Osteocyte (in vitro differentiated cells): ENCODE measurements at regions not wholly inside any gene's neighbourhood (a gene's known extent, or its start where the extent isn't known, plus 50 kb on each side); places are given as distances from the start of the nearest gene placed in this dataset.
"Not testable (repeated sequence)": the region's sequence is repeated elsewhere in the genome, so short reads cannot be mapped to it uniquely, and the experiment has no call there.

Experiments
- DNase-seq: peaks from one replicate; pipeline ENCODE4 v3.0.0; 2021; ENCODE audit warnings: mixed read lengths; ENCODE audit not compliant: unreplicated experiment; ENCODE audit errors: extremely low spot score
- H3K27ac Mint-ChIP-seq: one replicate; pipeline ENCODE4 v1.8.0; 2021; ENCODE audit warnings: mild to moderate bottlenecking, mixed read lengths; ENCODE audit not compliant: unreplicated experiment
- H3K27me3 Mint-ChIP-seq: one replicate; pipeline ENCODE4 v1.8.0; 2021; ENCODE audit warnings: mixed read lengths; ENCODE audit not compliant: unreplicated experiment
- H3K36me3 Mint-ChIP-seq: one replicate; pipeline ENCODE4 v1.8.0; 2021; ENCODE audit warnings: mixed read lengths; ENCODE audit not compliant: unreplicated experiment
- H3K4me1 Mint-ChIP-seq: one replicate; pipeline ENCODE4 v1.8.0; 2021; ENCODE audit warnings: mixed read lengths; ENCODE audit not compliant: unreplicated experiment
- H3K4me3 Mint-ChIP-seq: one replicate; pipeline ENCODE4 v1.8.0; 2021; ENCODE audit warnings: mild to moderate bottlenecking, moderate library complexity, mixed read lengths; ENCODE audit not compliant: unreplicated experiment
- H3K9me3 Mint-ChIP-seq: one replicate; pipeline ENCODE4 v1.8.0; 2021; ENCODE audit warnings: mixed read lengths; ENCODE audit not compliant: unreplicated experiment
- CTCF ChIP-seq: fragments of 200-600 bp; sonication (generic); IDR thresholded peaks from 2 replicates; pipeline ENCODE4 v1.5.0; 2021; ENCODE audit warnings: antibody characterized with exemption, mild to moderate bottlenecking, moderate library complexity

GRCh38 chr6:105867277-105867676 lies 218.9 kb upstream of the PRDM1 start:
- no peak for TF ChIP-seq CTCF
- Mint-ChIP-seq H3K27me3 (peaks cover 67% of the 10 kb centered on the region), H3K36me3 (no peaks in the 10 kb centered on the region), H3K9me3 (no peaks in the 10 kb centered on the region), H3K4me1 (no peaks in the 10 kb centered on the region), H3K4me3 (no peak overlapping the region), H3K27ac (no peak overlapping the region)
- no peak for DNase-seq

GRCh38 chr6:105862936-105863607 lies 223.1 kb upstream of the PRDM1 start:
- H3K36me3 Mint-ChIP-seq: no peaks in the 10 kb centered on the region
- H3K9me3 Mint-ChIP-seq: no peaks in the 10 kb centered on the region
- no peak for TF ChIP-seq CTCF
- peaks cover 51% of the 10 kb centered on the region for H3K27me3 Mint-ChIP-seq
- no peaks in the 10 kb centered on the region for H3K4me1 Mint-ChIP-seq
- no peak for DNase-seq
- H3K27ac Mint-ChIP-seq: no peak overlapping the region
- no peak overlapping the region for H3K4me3 Mint-ChIP-seq

- not testable (repeated sequence) for H3K27ac Mint-ChIP-seq, H3K4me1 Mint-ChIP-seq, H3K36me3 Mint-ChIP-seq, H3K9me3 Mint-ChIP-seq, DNase-seq, H3K4me3 Mint-ChIP-seq
- peaks cover 36% of the 10 kb centered on the region for H3K27me3 Mint-ChIP-seq
Observed at GRCh38 chr6:105860927-105861326, 225.2 kb upstream of the PRDM1 start.

GRCh38 chr6:105859457-105859856 lies 226.7 kb upstream of the PRDM1 start:
- Mint-ChIP-seq H3K4me3 (no peak overlapping the region), H3K27ac (no peak overlapping the region), H3K4me1 (no peaks in the 10 kb centered on the region), H3K27me3 (peaks cover 24% of the 10 kb centered on the region), H3K9me3 (no peaks in the 10 kb centered on the region), H3K36me3 (no peaks in the 10 kb centered on the region)
- no peak for DNase-seq
- no peak for TF ChIP-seq CTCF

GRCh38 chr6:105858639-105859038 lies 227.5 kb upstream of the PRDM1 start:
- DNase-seq, H3K36me3 Mint-ChIP-seq, H3K4me1 Mint-ChIP-seq, H3K27ac Mint-ChIP-seq, H3K9me3 Mint-ChIP-seq, H3K4me3 Mint-ChIP-seq: not testable (repeated sequence)
- H3K27me3 Mint-ChIP-seq: peaks cover 17% of the 10 kb centered on the region

GRCh38 chr6:105855433-105855832 lies 230.7 kb upstream of the PRDM1 start:
- H3K4me1 Mint-ChIP-seq: no peaks in the 10 kb centered on the region
- DNase-seq: no peak
- no peaks in the 10 kb centered on the region for H3K27me3 Mint-ChIP-seq
- no peaks in the 10 kb centered on the region for H3K9me3 Mint-ChIP-seq
- TF ChIP-seq CTCF: no peak
- no peaks in the 10 kb centered on the region for H3K36me3 Mint-ChIP-seq
- no peak overlapping the region for H3K4me3 Mint-ChIP-seq
- no peak overlapping the region for H3K27ac Mint-ChIP-seq

- not testable (repeated sequence) for H3K9me3 Mint-ChIP-seq, H3K27me3 Mint-ChIP-seq, H3K4me1 Mint-ChIP-seq, H3K4me3 Mint-ChIP-seq, H3K27ac Mint-ChIP-seq, H3K36me3 Mint-ChIP-seq, DNase-seq
Observed at GRCh38 chr6:105853979-105854378, 232.2 kb upstream of the PRDM1 start.
